Aorta (tissue), 5 donors: ENCODE measurements at regions not wholly inside any gene's neighbourhood (a gene's known extent, or its start where the extent isn't known, plus 50 kb on each side); places are given as distances from the start of the nearest gene placed in this dataset.

ENCODE experiments used
- ATAC-seq: fragments of 200-7000 bp; cut with Tn5 transposase; one replicate; pipeline ENCODE4 v1.9.1; 2022; ENCODE audit warnings: moderate library complexity; ENCODE audit not compliant: low FRiP score
- DNase-seq, 2 donors: peaks; one replicate each; pipeline ENCODE4 v3.0.0-alpha.2; 2020
- H3K27ac ChIP-seq, 2 donors: one replicate each; pipeline ENCODE4 v1.5.1; 2013; ENCODE audit warnings: low read length in 2 of 2, mild to moderate bottlenecking in 2 of 2, moderate library complexity in 2 of 2, control low read depth in 1 of 2, inconsistent platforms in 1 of 2, low read depth in 1 of 2
- H3K27me3 ChIP-seq, 2 donors: one replicate each; pipeline ENCODE4 v1.6.1; 2013; ENCODE audit warnings: control low read depth in 1 of 2, low read length in 1 of 2, mild to moderate bottlenecking in 1 of 2, moderate library complexity in 1 of 2; ENCODE audit not compliant: insufficient read depth in 2 of 2, control insufficient read depth in 1 of 2
- H3K36me3 ChIP-seq, 2 donors: one replicate each; pipeline ENCODE4 v1.6.1; 2013; ENCODE audit warnings: control low read depth in 1 of 2, low read length in 1 of 2, mild to moderate bottlenecking in 1 of 2; ENCODE audit not compliant: insufficient read depth in 2 of 2, control insufficient read depth in 1 of 2
- H3K4me1 ChIP-seq, 2 donors: one replicate each; pipeline ENCODE4 v1.6.1; 2013; ENCODE audit warnings: low read length in 2 of 2, control low read depth in 1 of 2, mild to moderate bottlenecking in 1 of 2, moderate library complexity in 1 of 2; ENCODE audit not compliant: insufficient read depth in 2 of 2, control insufficient read depth in 1 of 2
- H3K4me3 ChIP-seq, 2 donors: one replicate each; pipeline ENCODE4 v1.5.1; 2013; ENCODE audit warnings: low read length in 2 of 2, control low read depth in 1 of 2, mild to moderate bottlenecking in 1 of 2
- H3K9me3 ChIP-seq: one replicate; pipeline ENCODE4 v1.6.1; 2013; ENCODE audit warnings: mild to moderate bottlenecking, low read length; ENCODE audit not compliant: control insufficient read depth
- WGBS, 2 donors: extraction: QIAGEN DNeasy Blood & Tissue Kit; methylation state at CpG; one replicate each; pipeline ENCODE4 v1.1.7; 2013; 5-methylcytosine and 5-hydroxymethylcytosine counted together
- intact Hi-C, 2 donors: fragments of 100-400 bp; cut with DNase I; formaldehyde crosslinking; loops; one replicate each; pipeline versions ENCODE4 v1.14.2 to v1.15.0; 2022
- donor health status: healthy with polysubstance abuse.
- donor health status: Bipolar disorder and iron deficiency.
- donor health status: DM: no; HTN: no; CAD: no.
- donor health status: DM: no; HTN: no; CAD: no.
- donor health status: DM: yes; HTN: yes; CAD: no.

DNA sequence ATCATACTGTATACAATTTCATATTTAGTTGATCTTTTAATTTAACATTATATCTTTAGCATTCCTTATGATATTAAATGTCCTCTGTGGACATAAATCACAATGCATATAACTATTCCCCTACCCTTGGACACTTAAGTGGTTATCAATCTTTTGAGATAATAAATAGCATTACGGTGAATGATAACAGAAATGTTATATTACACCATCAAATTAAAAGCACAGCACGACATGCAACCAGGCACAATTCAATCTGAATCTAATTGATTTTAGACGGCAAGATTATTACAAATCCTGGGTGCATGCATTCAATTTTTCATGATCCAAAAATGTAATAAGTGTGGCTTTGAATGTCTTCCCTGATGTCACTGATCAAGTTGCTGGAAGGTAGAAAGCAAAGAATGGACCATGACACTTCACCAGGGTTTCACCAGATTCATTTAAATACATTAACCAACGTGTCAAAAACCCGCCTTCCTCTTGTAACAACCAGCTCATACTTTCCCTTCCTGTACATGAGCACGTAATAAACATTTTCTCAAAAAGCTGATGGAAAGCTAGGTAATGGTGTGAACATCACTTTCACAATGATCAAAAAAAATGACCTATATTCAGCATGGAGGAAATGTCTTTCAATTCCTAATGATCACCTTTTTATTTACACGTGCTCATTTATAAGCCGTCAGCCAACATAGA, 513.7 kb upstream of the ID2 start:
- Histone ChIP-seq H3K36me3 (no peaks in the 10 kb centered on the region), H3K4me3 (no peak overlapping the region), H3K27me3 (no peaks in the 10 kb centered on the region), H3K4me1 (no peaks in the 10 kb centered on the region), H3K9me3 (no peaks in the 10 kb centered on the region), H3K27ac (no peak overlapping the region)
- intact Hi-C loops: loop anchor here (2.0 to 10.0 kb wide), 2 partner anchors 81 to 163 kb away; no protein-coding TSS in a partner anchor
- no peak for ATAC-seq
- no peak for DNase-seq
- 87 to 88% methylated on average over 8 of the region's 8 CpGs for WGBS, 2 donors

GRCh38 chr2:8168876-8169424, 512.9 kb upstream of the ID2 start:
- intact Hi-C loops: loop anchor here (2.0 to 10.0 kb wide), 2 partner anchors 80 to 164 kb away; no protein-coding TSS in a partner anchor
- no peak for ATAC-seq
- Histone ChIP-seq H3K36me3 (no peaks in the 10 kb centered on the region), H3K9me3 (no peaks in the 10 kb centered on the region), H3K27me3 (no peaks in the 10 kb centered on the region), H3K4me1 (no peaks in the 10 kb centered on the region), H3K27ac (peak overlapping the region; percentile 46 to 83), H3K4me3 (no peak overlapping the region)
- 30 to 38% methylated on average over 2 of the region's 2 CpGs for WGBS, 2 donors
- no peak for DNase-seq

- intact Hi-C loops: loop anchor here (2.0 to 10.0 kb wide), 2 partner anchors 79 to 165 kb away; no protein-coding TSS in a partner anchor
- H3K27ac ChIP-seq: peak overlapping the region; percentile 46 to 83
These were observed 512.4 kb upstream of the ID2 start for GRCh38 chr2:8169443-8169842.

GRCh38 chr2:8170552-8171327, 511.1 kb upstream of the ID2 start:
- Histone ChIP-seq H3K27ac (peak overlapping the region in 1 of 2 donors; percentile 41), H3K27me3 (no peaks in the 10 kb centered on the region), H3K4me3 (no peak overlapping the region), H3K4me1 (no peaks in the 10 kb centered on the region), H3K36me3 (no peaks in the 10 kb centered on the region), H3K9me3 (no peaks in the 10 kb centered on the region)
- ATAC-seq (no peak), DNase-seq (no peak)
- WGBS, 2 donors: 79 to 82% methylated on average over 7 of the region's 7 CpGs
- intact Hi-C loops: loop anchor here (5.0 to 10.0 kb wide), 3 partner anchors 47 to 512 kb away; partner anchors contain the start of gene ID2 (in 2 of the 2)

More at GRCh38 chr2:8169443-8169842, 512.4 kb upstream of the ID2 start:
- WGBS, 2 donors: 4 to 5% methylated on average over 3 of the region's 3 CpGs
- DNase-seq (no peak), ATAC-seq (peak; percentile 26)
- Histone ChIP-seq H3K9me3 (no peaks in the 10 kb centered on the region), H3K4me1 (no peaks in the 10 kb centered on the region), H3K27me3 (no peaks in the 10 kb centered on the region), H3K4me3 (no peak overlapping the region), H3K36me3 (no peaks in the 10 kb centered on the region)

DNA sequence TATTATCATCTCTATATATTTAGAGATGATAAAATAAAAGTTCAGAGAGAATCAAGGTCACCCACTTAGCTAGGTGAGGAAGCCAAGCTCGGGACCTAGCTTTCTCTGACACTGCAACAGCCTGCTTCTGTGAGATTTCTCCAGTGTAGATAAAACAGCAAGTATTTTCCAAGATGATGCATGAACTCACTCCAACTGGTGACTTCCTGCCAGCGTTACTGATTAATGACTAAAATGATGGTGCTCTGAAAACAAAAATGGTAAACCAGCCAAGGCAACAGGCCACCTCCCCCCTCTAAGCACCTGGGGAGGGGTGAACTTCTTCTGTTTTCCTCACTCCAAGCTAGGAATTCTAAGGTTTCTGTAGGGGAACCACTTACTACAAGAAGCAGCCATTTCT, 510.2 kb upstream of the ID2 start:
- no peaks in the 10 kb centered on the region for H3K4me1 ChIP-seq
- H3K9me3 ChIP-seq: no peaks in the 10 kb centered on the region
- no peak overlapping the region for H3K27ac ChIP-seq
- no peaks in the 10 kb centered on the region for H3K36me3 ChIP-seq
- DNase-seq (no peak), ATAC-seq (no peak)
- H3K4me3 ChIP-seq: no peak overlapping the region
- intact Hi-C loops: loop anchor here (5.0 to 10.0 kb wide), 3 partner anchors 46 to 511 kb away; partner anchors contain the start of gene ID2 (in 2 of the 2)
- no peaks in the 10 kb centered on the region for H3K27me3 ChIP-seq
- WGBS, 2 donors: 19 to 24% methylated on average over 2 of the region's 2 CpGs

DNA sequence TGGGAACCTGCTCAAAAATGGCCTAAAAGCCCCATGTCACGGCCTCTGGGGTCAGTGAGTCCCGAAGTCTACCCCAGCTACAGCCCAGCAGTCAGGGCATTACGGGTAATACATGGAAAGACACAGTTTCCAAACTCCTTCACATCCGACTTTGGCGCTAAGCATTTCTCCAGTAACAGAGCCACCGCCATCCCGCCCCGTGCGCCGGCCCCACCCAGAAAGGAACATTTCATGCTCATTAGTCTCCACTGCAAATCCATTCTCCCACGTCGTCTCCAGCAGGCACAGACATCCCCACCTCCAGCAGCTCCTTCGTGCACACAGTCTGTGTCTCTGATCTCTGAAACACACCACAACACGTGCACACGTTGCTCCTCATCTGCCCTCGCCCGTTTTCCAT, 509.2 kb upstream of the ID2 start:
- Histone ChIP-seq H3K27me3 (no peaks in the 10 kb centered on the region), H3K4me3 (no peak overlapping the region), H3K36me3 (no peaks in the 10 kb centered on the region), H3K27ac (no peak overlapping the region), H3K4me1 (no peaks in the 10 kb centered on the region), H3K9me3 (no peaks in the 10 kb centered on the region)
- ATAC-seq (no peak), DNase-seq (no peak)
- intact Hi-C loops: loop anchor here (5.0 to 10.0 kb wide), 3 partner anchors 45 to 510 kb away; partner anchors contain the start of gene ID2 (in 2 of the 2)
- WGBS, 2 donors: 98% methylated on average over 17 of the region's 17 CpGs

- intact Hi-C loops: loop anchor here (5.0 to 10.0 kb wide), 3 partner anchors 43 to 508 kb away; partner anchors contain the start of gene ID2 (in 2 of the 2)
- Histone ChIP-seq H3K36me3 (no peaks in the 10 kb centered on the region), H3K27me3 (no peaks in the 10 kb centered on the region), H3K9me3 (no peaks in the 10 kb centered on the region), H3K4me1 (no peaks in the 10 kb centered on the region), H3K27ac (peak overlapping the region in 1 of 2 donors; percentile 1), H3K4me3 (no peak overlapping the region)
- DNase-seq (peak in 1 of 2 donors; percentile 73), ATAC-seq (peak; percentile 47)
- WGBS, 2 donors: 28 to 32% methylated on average over 6 of the region's 6 CpGs
These were observed 507.1 kb upstream of the ID2 start for GRCh38 chr2:8174641-8175257.

GRCh38 chr2:8176887-8177286, 505.0 kb upstream of the ID2 start:
- ATAC-seq: no peak
- WGBS, 2 donors: 82 to 90% methylated on average over 2 of the region's 2 CpGs

More at GRCh38 chr2:8176887-8177286, 505.0 kb upstream of the ID2 start:
- no peaks in the 10 kb centered on the region for H3K9me3 ChIP-seq
- no peaks in the 10 kb centered on the region for H3K4me1 ChIP-seq
- intact Hi-C loops: loop anchor here in 1 of 2 donors (10.0 kb wide), 1 partner anchor 128 kb away; no protein-coding TSS in a partner anchor
- no peak overlapping the region for H3K4me3 ChIP-seq
- no peak for DNase-seq
- H3K36me3 ChIP-seq: no peaks in the 10 kb centered on the region
- H3K27me3 ChIP-seq: no peaks in the 10 kb centered on the region
- no peak overlapping the region for H3K27ac ChIP-seq
